Retinal pigment epithelial cell (primary cell): ENCODE measurements at regions not wholly inside any gene's neighbourhood (a gene's known extent, or its start where the extent isn't known, plus 50 kb on each side); places are given as distances from the start of the nearest gene placed in this dataset.

Experiments
- DNase-seq: peaks from one replicate; pipeline ENCODE4 v3.0.0-alpha.2; 2010; ENCODE audit warnings: low read depth
- H3K4me3 ChIP-seq: 2 replicates; pipeline ENCODE4 v1.5.1; 2011; ENCODE audit warnings: mild to moderate bottlenecking, low read length, control low read depth, moderate library complexity
- CTCF ChIP-seq: conservative IDR thresholded peaks from 2 replicates; pipeline ENCODE4 v1.5.1; 2011; ENCODE audit warnings: low read depth, low read length, control low read depth, inconsistent platforms

- no peak for DNase-seq
- no peak overlapping the region for H3K4me3 ChIP-seq
- no peak for TF ChIP-seq CTCF
These were observed 188.4 kb downstream of the SH3BP4 start for GRCh38 chr2:235139956-235140800.

GRCh38 chr2:235140801-235141081, 188.9 kb downstream of the SH3BP4 start:
- no peak overlapping the region for H3K4me3 ChIP-seq
- DNase-seq, result no peak
- TF ChIP-seq CTCF, result no peak

- no peak for DNase-seq
- no peak overlapping the region for H3K4me3 ChIP-seq
- TF ChIP-seq CTCF, result no peak
These were observed 189.8 kb downstream of the SH3BP4 start for GRCh38 chr2:235141411-235142128.

- TF ChIP-seq CTCF, result no peak
- H3K4me3 ChIP-seq, result no peak overlapping the region
- DNase-seq, result no peak
These were observed 190.8 kb downstream of the SH3BP4 start for GRCh38 chr2:235142601-235143000.

- no peak overlapping the region for H3K4me3 ChIP-seq
- no peak for DNase-seq
- TF ChIP-seq CTCF, result no peak
These were observed 192.0 kb downstream of the SH3BP4 start for GRCh38 chr2:235143789-235144188.

GRCh38 chr2:235144291-235144690, 192.5 kb downstream of the SH3BP4 start:
- no peak overlapping the region for H3K4me3 ChIP-seq
- no peak for TF ChIP-seq CTCF
- no peak for DNase-seq

GRCh38 chr2:235146206-235146605, 194.4 kb downstream of the SH3BP4 start:
- no peak overlapping the region for H3K4me3 ChIP-seq
- DNase-seq, result no peak
- TF ChIP-seq CTCF, result no peak
